RWPE1 (cell line): ENCODE measurements at regions not wholly inside any gene's neighbourhood (a gene's known extent, or its start where the extent isn't known, plus 50 kb on each side); places are given as distances from the start of the nearest gene placed in this dataset.

Experiments used
- CTCF ChIA-PET: fragments of 350-600 bp; sonication (Branson Sonifier 250); formaldehyde crosslinking; extraction: SDS; loops from one replicate; lab custom pipeline; 2021; lab: Yijun Ruan, JAX
- POLR2A ChIA-PET: fragments of 400-600 bp; formaldehyde crosslinking; extraction: SDS; loops from one replicate; lab custom pipeline; 2020; ENCODE audit warnings: antibody characterized with exemption; ENCODE audit not compliant: low non-redundant PET; lab: Yijun Ruan, JAX
- DNase-seq: peaks from one replicate; pipeline ENCODE4 v3.0.0; 2012; ENCODE audit warnings: low spot score
- H3K27ac ChIP-seq: fragments of 450-650 bp; 2 replicates; pipeline ENCODE4 v1.5.1; 2017
- TF ChIP-seq, protein P1 (sequence below): fragments of 450-650 bp; conservative IDR thresholded peaks from 2 replicates; pipeline ENCODE4 v1.5.1; 2017; ENCODE audit warnings: low read depth, mild to moderate bottlenecking

DNA sequence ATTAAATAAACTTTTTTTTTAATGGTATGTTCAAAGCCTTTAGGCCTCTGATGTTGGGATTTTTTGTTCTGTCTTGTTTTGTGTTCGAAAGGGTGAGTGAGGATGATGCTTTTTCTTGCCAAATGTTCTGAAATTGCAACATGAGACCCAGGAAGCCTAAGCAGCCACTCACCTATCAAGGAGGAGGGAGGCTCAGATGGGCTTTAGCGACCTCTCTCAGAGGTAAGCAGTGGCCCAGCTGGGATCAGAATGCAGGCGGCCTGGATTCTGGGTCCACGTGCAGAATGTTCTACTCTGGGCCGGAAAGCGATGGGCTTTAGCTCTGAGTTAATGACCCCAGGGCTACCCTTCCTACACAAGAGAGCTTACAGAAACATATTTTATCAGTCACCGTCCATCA is 386.6 kb downstream of the SOX9 start:
- CTCF ChIA-PET: interaction anchor here (0.6 kb wide), 1 partner anchor 22 kb away, joined by 3 read pairs; no protein-coding TSS in a partner anchor
- POLR2A ChIA-PET: no interaction called here
- TF ChIP-seq, protein P1, sequence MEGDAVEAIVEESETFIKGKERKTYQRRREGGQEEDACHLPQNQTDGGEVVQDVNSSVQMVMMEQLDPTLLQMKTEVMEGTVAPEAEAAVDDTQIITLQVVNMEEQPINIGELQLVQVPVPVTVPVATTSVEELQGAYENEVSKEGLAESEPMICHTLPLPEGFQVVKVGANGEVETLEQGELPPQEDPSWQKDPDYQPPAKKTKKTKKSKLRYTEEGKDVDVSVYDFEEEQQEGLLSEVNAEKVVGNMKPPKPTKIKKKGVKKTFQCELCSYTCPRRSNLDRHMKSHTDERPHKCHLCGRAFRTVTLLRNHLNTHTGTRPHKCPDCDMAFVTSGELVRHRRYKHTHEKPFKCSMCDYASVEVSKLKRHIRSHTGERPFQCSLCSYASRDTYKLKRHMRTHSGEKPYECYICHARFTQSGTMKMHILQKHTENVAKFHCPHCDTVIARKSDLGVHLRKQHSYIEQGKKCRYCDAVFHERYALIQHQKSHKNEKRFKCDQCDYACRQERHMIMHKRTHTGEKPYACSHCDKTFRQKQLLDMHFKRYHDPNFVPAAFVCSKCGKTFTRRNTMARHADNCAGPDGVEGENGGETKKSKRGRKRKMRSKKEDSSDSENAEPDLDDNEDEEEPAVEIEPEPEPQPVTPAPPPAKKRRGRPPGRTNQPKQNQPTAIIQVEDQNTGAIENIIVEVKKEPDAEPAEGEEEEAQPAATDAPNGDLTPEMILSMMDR: no peak
- peak overlapping the region; percentile 36; the same call in 1 of the 2 replicates for H3K27ac ChIP-seq
- DNase-seq: no peak

DNA sequence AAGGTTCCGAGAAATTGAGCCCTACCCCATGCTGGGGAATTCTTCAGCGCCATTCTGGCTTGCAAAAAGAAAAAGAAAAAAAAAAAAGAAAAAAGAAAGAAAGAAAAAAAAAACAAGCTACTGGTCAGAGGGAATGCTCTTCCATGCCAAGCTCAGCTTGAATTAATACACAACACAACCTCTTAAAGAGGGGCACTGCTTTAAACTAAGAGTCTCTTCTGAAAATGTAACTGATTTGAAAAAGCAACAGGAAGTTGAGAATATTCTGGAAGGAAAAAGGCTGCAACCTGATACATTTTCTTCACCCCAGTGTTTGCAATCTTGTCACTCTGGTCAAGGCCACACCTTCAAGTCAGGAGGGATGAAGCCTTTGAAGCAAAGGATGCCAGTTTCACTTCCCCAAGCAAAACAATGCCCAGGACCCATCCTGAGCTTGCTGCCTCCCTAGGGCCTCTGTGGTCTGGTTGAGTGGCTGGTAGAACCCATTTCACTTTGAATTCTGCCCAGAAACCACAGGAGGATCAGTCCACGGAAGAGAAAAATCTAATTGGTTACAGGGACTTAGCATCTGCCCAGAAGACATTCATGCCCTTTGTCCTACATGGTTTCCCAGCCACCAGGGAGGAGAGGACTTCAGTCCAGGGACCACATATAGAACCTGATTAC is 389.7 kb downstream of the SOX9 start:
- TF ChIP-seq, protein P1: no peak
- no peak for DNase-seq
- ChIA-PET CTCF (interaction anchor here (0.7 kb wide), 1 partner anchor 646 kb away, joined by 3 read pairs; no protein-coding TSS in a partner anchor), POLR2A (no interaction called here)
- peak overlapping the region; percentile 29; the same call in 1 of the 2 replicates for H3K27ac ChIP-seq

DNA sequence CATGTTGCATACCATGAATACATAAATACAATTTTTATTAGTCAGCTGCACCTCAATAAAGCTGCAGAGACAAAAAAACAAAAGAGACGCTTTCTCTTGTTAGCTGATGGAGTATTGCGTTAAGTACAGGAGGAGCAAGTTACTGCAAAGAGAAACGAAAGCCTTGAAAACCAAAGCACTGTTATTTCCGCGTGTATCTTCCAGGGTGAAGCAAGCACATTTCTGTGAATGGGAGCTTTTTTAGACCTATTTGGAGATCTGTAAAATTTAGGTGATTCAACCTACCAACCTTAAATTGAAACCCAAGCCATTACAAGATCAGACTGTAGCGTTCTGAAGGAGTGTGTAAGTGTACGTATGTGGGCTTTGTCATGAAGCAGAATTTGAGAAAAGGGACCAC is 390.4 kb downstream of the SOX9 start:
- ChIA-PET CTCF (no interaction called here), POLR2A (no interaction called here)
- DNase-seq: no peak
- TF ChIP-seq, protein P1: no peak
- no peak overlapping the region for H3K27ac ChIP-seq

DNA sequence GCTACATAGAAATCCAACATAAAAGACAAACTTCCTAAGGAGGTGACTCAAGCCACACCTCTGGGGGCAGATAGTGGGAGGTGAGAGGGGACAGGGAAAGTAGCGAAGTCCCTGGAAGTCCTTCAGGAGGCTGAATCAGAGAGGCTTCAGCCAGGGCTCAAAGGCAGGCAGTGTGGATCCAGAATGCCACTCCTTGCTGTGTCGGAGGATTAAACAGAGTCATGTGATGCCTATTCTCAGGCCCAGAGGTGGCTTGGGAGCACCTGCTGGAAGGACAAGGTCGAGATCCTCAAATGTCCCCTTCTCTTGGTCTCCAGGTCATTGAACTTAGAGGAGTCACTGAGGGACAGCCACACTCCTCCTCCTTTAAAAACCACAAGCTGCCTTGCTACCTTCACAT is 391.1 kb downstream of the SOX9 start:
- TF ChIP-seq, protein P1: no peak
- peak overlapping the region; percentile 23 for H3K27ac ChIP-seq
- ChIA-PET POLR2A (interaction anchor here (0.6 kb wide), 1 partner anchor 204 kb away, joined by 3 read pairs; no protein-coding TSS in a partner anchor), CTCF (no interaction called here)
- no peak for DNase-seq

DNA sequence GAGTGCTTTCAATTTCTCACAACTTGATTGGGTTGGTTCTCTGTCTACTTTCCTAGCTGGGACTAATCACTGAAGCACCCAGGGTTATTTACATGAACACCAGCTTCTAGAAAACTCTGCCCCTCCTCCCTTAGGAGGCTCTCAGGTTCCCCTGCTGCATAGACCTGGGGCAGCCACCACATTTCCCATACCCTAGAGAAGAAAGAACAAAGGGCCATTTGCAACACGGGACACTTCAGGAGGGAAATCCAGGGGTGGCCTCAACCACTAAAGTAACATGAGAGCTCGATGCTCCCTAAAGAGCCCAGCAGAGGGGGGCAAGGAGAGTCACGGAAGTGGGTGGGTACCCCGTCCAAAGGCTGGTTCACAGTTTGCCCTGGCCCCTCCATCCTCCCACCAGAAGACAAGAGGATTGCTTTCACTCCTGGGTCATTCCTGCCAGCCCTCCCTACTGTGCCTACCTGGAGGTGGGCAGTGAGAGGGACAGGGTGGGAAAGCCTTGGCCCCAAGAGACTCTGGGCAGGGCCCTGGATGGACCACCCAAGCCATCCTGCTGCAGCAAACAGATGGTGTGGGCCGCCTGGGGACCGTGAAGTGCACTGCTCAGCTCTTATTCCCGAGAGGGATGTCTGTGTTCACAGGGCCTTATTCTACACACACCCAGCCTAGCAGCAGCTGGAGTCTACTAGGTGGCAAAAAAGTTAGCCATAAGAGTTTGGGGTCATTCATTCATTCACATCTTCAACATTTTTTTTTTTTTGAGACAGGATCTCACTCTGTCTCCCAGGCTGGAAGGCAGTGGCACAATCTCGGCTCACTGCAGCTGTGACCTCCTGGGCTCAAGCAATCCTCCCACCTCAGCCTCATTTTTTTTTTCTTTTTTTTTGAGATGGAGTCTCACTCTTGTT is 392.1 kb downstream of the SOX9 start:
- CTCF ChIA-PET: interaction anchor here (0.6 to 0.7 kb wide), 3 partner anchors 8 to 412 kb away, joined by 3 to 9 read pairs (median 3); no protein-coding TSS in a partner anchor
- no peak for DNase-seq
- TF ChIP-seq, protein P1: no peak
- peak overlapping the region; percentile 23 for H3K27ac ChIP-seq
- POLR2A ChIA-PET: interaction anchor here (0.6 kb wide), 1 partner anchor 203 kb away, joined by 3 read pairs; no protein-coding TSS in a partner anchor

DNA sequence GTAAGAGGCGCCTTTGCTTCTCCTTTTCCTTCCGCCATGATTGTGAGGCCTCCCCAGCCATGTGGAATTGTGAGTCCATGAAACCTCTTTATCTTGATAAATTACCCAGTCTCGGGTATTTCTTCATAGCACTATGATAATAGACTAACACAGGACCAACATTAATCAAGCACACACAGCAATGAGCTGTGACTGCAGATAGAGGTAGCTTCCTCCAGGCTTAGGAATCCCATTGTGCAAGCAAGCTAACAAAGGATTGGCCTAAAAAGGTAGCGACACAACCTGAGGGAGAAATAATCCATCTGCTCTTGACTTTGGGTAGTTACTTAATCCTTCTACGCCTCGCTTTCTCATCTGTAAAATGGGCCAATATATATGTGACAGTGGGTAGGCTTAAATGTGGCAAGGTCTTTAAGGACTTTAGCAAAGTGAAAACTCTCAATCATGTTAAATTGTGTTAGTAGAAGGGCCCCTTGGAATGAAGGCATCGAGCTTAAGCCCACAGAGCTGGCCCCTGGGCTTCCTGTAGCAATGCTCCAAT is 393.6 kb downstream of the SOX9 start:
- DNase-seq: no peak
- TF ChIP-seq, protein P1: no peak
- peak overlapping the region; percentile 28 for H3K27ac ChIP-seq
- ChIA-PET CTCF (interaction anchor here (0.6 kb wide), 1 partner anchor 26 kb away, joined by 3 read pairs; no protein-coding TSS in a partner anchor), POLR2A (no interaction called here)
